SH-SY5Y (cell line): ENCODE measurements at regions not wholly inside any gene's neighbourhood (a gene's known extent, or its start where the extent isn't known, plus 50 kb on each side); places are given as distances from the start of the nearest gene placed in this dataset.

Experiments
- GATA2 ChIP-seq: IDR thresholded peaks from 2 replicates; pipeline ENCODE4 v1.6.1; 2011; ENCODE audit warnings: mild to moderate bottlenecking, low read depth, low read length
- GATA3 ChIP-seq: IDR thresholded peaks from 2 replicates; pipeline ENCODE4 v1.6.1; 2011; ENCODE audit warnings: low read depth, mild to moderate bottlenecking, low read length, moderate library complexity

GRCh38 chr6:139722530-139722929 is 348.1 kb upstream of the CITED2 start:
- no peak for TF ChIP-seq GATA3
- no peak for TF ChIP-seq GATA2
